ENCODE measurements at regions not wholly inside any gene's neighbourhood (a gene's known extent, or its start where the extent isn't known, plus 50 kb on each side); places are given as distances from the start of the nearest gene placed in this dataset.
"Not testable (repeated sequence)": the region's sequence is repeated elsewhere in the genome, so short reads cannot be mapped to it uniquely, and the experiment has no call there.

- no peak overlapping the region for H3K4me3 ChIP-seq (ENCODE audit: low read depth, low read length)
- DNase-seq (ENCODE audit: low read depth): no peak
- TF ChIP-seq POLR2A (IDR thresholded peaks at IDR 0.05; ENCODE audit: extremely low read depth, insufficient read length) (no peak), MAX (IDR thresholded peaks at IDR 0.05; ENCODE audit: low read depth, low read length) (no peak), CTCF (IDR thresholded peaks at IDR 0.05; ENCODE audit: low read depth, low read length) (no peak), MYC (IDR thresholded peaks at IDR 0.05; ENCODE audit: low read depth, low read length) (no peak)
Observed at GRCh38 chr6:115545672-115545986, 515.1 kb downstream of the FRK start.

GRCh38 chr6:115544765-115545671, 515.7 kb downstream of the FRK start:
- no peak for TF ChIP-seq POLR2A (IDR thresholded peaks at IDR 0.05; ENCODE audit: extremely low read depth, insufficient read length)
- no peak for TF ChIP-seq CTCF (IDR thresholded peaks at IDR 0.05; ENCODE audit: low read depth, low read length)
- no peak for TF ChIP-seq MAX (IDR thresholded peaks at IDR 0.05; ENCODE audit: low read depth, low read length)
- no peak for TF ChIP-seq MYC (IDR thresholded peaks at IDR 0.05; ENCODE audit: low read depth, low read length)
- no peak overlapping the region for H3K4me3 ChIP-seq (ENCODE audit: low read depth, low read length)
- DNase-seq (ENCODE audit: low read depth): no peak

GRCh38 chr6:115540077-115540869, 520.4 kb downstream of the FRK start:
- no peak overlapping the region for H3K4me3 ChIP-seq (ENCODE audit: low read depth, low read length)
- TF ChIP-seq MYC (IDR thresholded peaks at IDR 0.05; ENCODE audit: low read depth, low read length): no peak
- no peak for TF ChIP-seq CTCF (IDR thresholded peaks at IDR 0.05; ENCODE audit: low read depth, low read length)
- no peak for TF ChIP-seq POLR2A (IDR thresholded peaks at IDR 0.05; ENCODE audit: extremely low read depth, insufficient read length)
- no peak for TF ChIP-seq MAX (IDR thresholded peaks at IDR 0.05; ENCODE audit: low read depth, low read length)
- DNase-seq (ENCODE audit: low read depth): no peak

- H3K4me3 ChIP-seq (ENCODE audit: low read depth, low read length): no peak overlapping the region
- TF ChIP-seq POLR2A (IDR thresholded peaks at IDR 0.05; ENCODE audit: extremely low read depth, insufficient read length) (no peak), CTCF (IDR thresholded peaks at IDR 0.05; ENCODE audit: low read depth, low read length) (no peak), MAX (IDR thresholded peaks at IDR 0.05; ENCODE audit: low read depth, low read length) (no peak), MYC (IDR thresholded peaks at IDR 0.05; ENCODE audit: low read depth, low read length) (no peak)
- no peak for DNase-seq (ENCODE audit: low read depth)
Observed at GRCh38 chr6:115539531-115539930, 521.2 kb downstream of the FRK start.

GRCh38 chr6:115524821-115525220, 535.9 kb downstream of the FRK start:
- DNase-seq (ENCODE audit: low read depth): no peak
- no peak overlapping the region for H3K4me3 ChIP-seq (ENCODE audit: low read depth, low read length)
- TF ChIP-seq MYC (IDR thresholded peaks at IDR 0.05; ENCODE audit: low read depth, low read length) (no peak), MAX (IDR thresholded peaks at IDR 0.05; ENCODE audit: low read depth, low read length) (no peak), POLR2A (IDR thresholded peaks at IDR 0.05; ENCODE audit: extremely low read depth, insufficient read length) (no peak), CTCF (IDR thresholded peaks at IDR 0.05; ENCODE audit: low read depth, low read length) (no peak)

GRCh38 chr6:115521747-115522146, 538.9 kb downstream of the FRK start:
- not testable (repeated sequence) for DNase-seq (ENCODE audit: low read depth); H3K4me3 ChIP-seq (ENCODE audit: low read depth, low read length)

Data from NB4 (cell line).